HEK293T (cell line): ENCODE measurements at regions not wholly inside any gene's neighbourhood (a gene's known extent, or its start where the extent isn't known, plus 50 kb on each side); places are given as distances from the start of the nearest gene placed in this dataset.
"Not testable (repeated sequence)": the region's sequence is repeated elsewhere in the genome, so short reads cannot be mapped to it uniquely, and the experiment has no call there.

Source experiments
- CTCF ChIA-PET: fragments of 350-600 bp; formaldehyde crosslinking; extraction: SDS; loops from one replicate; lab custom pipeline; 2021; ENCODE audit warnings: antibody characterized with exemption, inconsistent platforms; lab: Yijun Ruan, JAX
- POLR2A ChIA-PET: fragments of 350-600 bp; formaldehyde crosslinking; extraction: SDS; loops from one replicate; lab custom pipeline; 2020; ENCODE audit warnings: antibody characterized with exemption, inconsistent platforms; lab: Yijun Ruan, JAX
- DNase-seq: peaks from one replicate; pipeline ENCODE4 v3.0.0; 2012; ENCODE audit warnings: mixed read lengths; ENCODE audit errors: extremely low spot score
- ARNT ChIP-seq: fragments of 450-650 bp; IDR thresholded peaks from 2 replicates; pipeline ENCODE4 v1.6.1; 2017; ENCODE audit warnings: mild to moderate bottlenecking
- BHLHE40 ChIP-seq: fragments of 450-650 bp; IDR thresholded peaks from 2 replicates; pipeline ENCODE4 v1.6.1; 2016; ENCODE audit warnings: mild to moderate bottlenecking, moderate library complexity, borderline replicate concordance
- CTBP1 ChIP-seq: fragments of 450-650 bp; IDR thresholded peaks from 2 replicates; pipeline ENCODE4 v1.6.1; 2016; ENCODE audit warnings: borderline replicate concordance
- ELF4 ChIP-seq: fragments of 450-650 bp; IDR thresholded peaks from 2 replicates; pipeline ENCODE4 v1.6.1; 2017; ENCODE audit warnings: antibody characterized with exemption
- FOXA1 ChIP-seq: fragments of 450-650 bp; IDR thresholded peaks from 2 replicates; pipeline ENCODE4 v1.6.1; 2016; ENCODE audit warnings: mild to moderate bottlenecking
- FOXK2 ChIP-seq: fragments of 450-650 bp; IDR thresholded peaks from 2 replicates; pipeline ENCODE4 v1.6.1; 2016; ENCODE audit warnings: mild to moderate bottlenecking
- FOXM1 ChIP-seq: fragments of 450-650 bp; IDR thresholded peaks from 2 replicates; pipeline ENCODE4 v1.6.1; 2017; ENCODE audit warnings: mild to moderate bottlenecking, borderline replicate concordance
- HDGF ChIP-seq: fragments of 450-650 bp; IDR thresholded peaks from 2 replicates; pipeline ENCODE4 v1.6.1; 2017; ENCODE audit warnings: antibody characterized with exemption, borderline replicate concordance
- L3MBTL2 ChIP-seq: fragments of 450-650 bp; conservative IDR thresholded peaks from 2 replicates; pipeline ENCODE4 v1.6.1; 2016; ENCODE audit warnings: mild to moderate bottlenecking
- LEF1 ChIP-seq: fragments of 450-650 bp; IDR thresholded peaks from 2 replicates; pipeline ENCODE4 v1.6.1; 2017; ENCODE audit warnings: mild to moderate bottlenecking, borderline replicate concordance
- NFRKB ChIP-seq: fragments of 450-650 bp; IDR thresholded peaks from 2 replicates; pipeline ENCODE4 v1.6.1; 2016; ENCODE audit warnings: mild to moderate bottlenecking, moderate library complexity
- PKNOX1 ChIP-seq: fragments of 450-650 bp; IDR thresholded peaks from 2 replicates; pipeline ENCODE4 v1.6.1; 2016
- SP1 ChIP-seq: fragments of 450-650 bp; IDR thresholded peaks from 2 replicates; pipeline ENCODE4 v1.6.1; 2017
- SUZ12 ChIP-seq: fragments of 450-650 bp; IDR thresholded peaks from 2 replicates; pipeline ENCODE4 v1.6.1; 2016; ENCODE audit warnings: mild to moderate bottlenecking
- TARDBP ChIP-seq: fragments of 450-650 bp; IDR thresholded peaks from 2 replicates; pipeline ENCODE4 v1.6.1; 2016
- ZNF384 ChIP-seq: fragments of 450-650 bp; IDR thresholded peaks from 2 replicates; pipeline ENCODE4 v1.6.1; 2016

GRCh38 chr7:67344481-67345193 lies 348.0 kb downstream of the TYW1 start:
- TF ChIP-seq FOXK2 (no peak), HDGF (no peak), ZNF384 (no peak), NFRKB (no peak), L3MBTL2 (no peak), FOXA1 (no peak), CTBP1 (no peak), BHLHE40 (no peak)
- ChIA-PET CTCF (interaction anchor here (0.5 kb wide), 1 partner anchor 24 kb away, joined by 4 read pairs; no protein-coding TSS in a partner anchor), POLR2A (no interaction called here)
- no peak for DNase-seq

DNA sequence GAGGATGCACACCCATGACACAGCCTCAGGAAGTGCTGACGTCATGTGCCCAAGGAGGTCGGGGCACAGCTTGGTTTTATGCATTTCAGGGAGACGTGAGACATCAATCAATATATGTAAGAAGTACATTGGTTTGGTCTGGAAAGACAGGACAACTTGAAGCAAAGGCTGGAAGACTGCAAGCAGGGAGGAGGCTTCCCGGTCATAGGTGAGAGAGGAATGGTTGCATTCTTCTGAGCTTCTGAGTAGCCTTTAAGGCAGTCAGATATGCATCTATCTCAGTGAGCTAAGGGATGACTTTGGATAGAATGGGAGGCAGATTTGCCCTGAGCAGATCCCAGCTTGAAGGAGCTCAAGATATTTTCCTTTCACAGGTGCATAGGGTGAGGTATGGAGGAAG lies 349.5 kb downstream of the TYW1 start:
- ChIA-PET POLR2A (no interaction called here), CTCF (no interaction called here)
- no peak for DNase-seq
- no peak for TF ChIP-seq SP1
- TF ChIP-seq FOXA1, result no peak
- TF ChIP-seq ELF4, result no peak
- TF ChIP-seq SUZ12, result no peak
- no peak for TF ChIP-seq FOXM1
- TF ChIP-seq L3MBTL2, result no peak
- TF ChIP-seq ARNT, result no peak
- TF ChIP-seq NFRKB, result no peak
- TF ChIP-seq HDGF, result no peak
- TF ChIP-seq CTBP1, result no peak
- no peak for TF ChIP-seq TARDBP
- no peak for TF ChIP-seq FOXK2
- TF ChIP-seq ZNF384, result no peak
- TF ChIP-seq LEF1, result no peak
- no peak for TF ChIP-seq BHLHE40
- TF ChIP-seq PKNOX1, result no peak

DNA sequence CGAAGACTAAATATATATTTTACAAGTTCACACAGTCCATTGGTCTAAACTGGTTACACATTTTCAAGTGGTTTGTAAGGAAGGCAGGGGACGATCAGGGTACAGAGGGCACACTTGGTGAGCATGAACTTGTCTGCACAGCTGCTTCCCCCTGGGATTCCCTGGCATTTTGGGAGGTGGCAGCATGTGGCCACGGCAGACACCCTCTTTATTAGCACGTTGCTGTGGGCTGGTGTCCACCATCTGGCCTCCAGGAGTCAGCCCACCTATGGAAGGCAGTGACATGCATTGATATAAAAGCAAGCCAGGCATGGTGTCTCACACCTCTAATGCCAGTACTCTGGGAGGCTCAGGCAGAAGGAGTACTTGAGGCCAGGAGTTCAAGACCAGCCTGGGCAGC lies 350.2 kb downstream of the TYW1 start:
- no peak for DNase-seq
- ChIA-PET POLR2A (no interaction called here), CTCF (no interaction called here)
- no peak for TF ChIP-seq FOXA1
- TF ChIP-seq PKNOX1, result no peak
- no peak for TF ChIP-seq LEF1
- no peak for TF ChIP-seq FOXK2
- no peak for TF ChIP-seq ZNF384
- TF ChIP-seq TARDBP, result no peak
- no peak for TF ChIP-seq ARNT
- TF ChIP-seq SUZ12, result no peak
- no peak for TF ChIP-seq SP1
- no peak for TF ChIP-seq NFRKB
- no peak for TF ChIP-seq CTBP1
- no peak for TF ChIP-seq FOXM1
- no peak for TF ChIP-seq HDGF
- TF ChIP-seq ELF4, result no peak
- TF ChIP-seq BHLHE40, result no peak
- no peak for TF ChIP-seq L3MBTL2

DNA sequence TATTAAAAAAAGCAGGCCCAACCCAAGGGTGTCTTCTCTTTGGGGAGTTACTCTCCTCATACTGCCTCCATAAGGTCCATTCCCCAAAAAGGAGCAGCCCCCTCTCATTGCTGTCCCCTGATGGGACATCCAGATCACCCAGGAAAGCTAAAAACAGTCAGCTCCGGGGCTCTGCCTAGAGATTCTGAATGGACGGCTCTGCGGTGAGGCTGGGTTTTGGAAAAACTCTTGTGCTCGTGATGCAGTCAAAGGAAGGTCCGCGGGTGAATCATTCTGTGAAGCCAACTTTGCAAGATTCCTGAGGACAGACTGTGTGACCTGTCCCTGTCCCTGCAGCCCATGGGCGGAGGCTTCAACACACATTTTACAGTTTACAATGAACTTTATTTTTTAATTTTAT lies 351.5 kb downstream of the TYW1 start:
- POLR2A ChIA-PET, result no interaction called here
- TF ChIP-seq BHLHE40, result no peak
- TF ChIP-seq ARNT, result no peak
- no peak for TF ChIP-seq FOXK2
- TF ChIP-seq NFRKB, result no peak
- no peak for TF ChIP-seq FOXA1
- TF ChIP-seq ZNF384, result no peak
- CTCF ChIA-PET, result interaction anchor here (0.6 kb wide), 1 partner anchor 50 kb away, joined by 4 read pairs; no protein-coding TSS in a partner anchor
- DNase-seq, result no peak

GRCh38 chr7:67357653-67358052 lies 361.0 kb downstream of the TYW1 start:
- DNase-seq, POLR2A ChIA-PET, CTCF ChIA-PET: not testable (repeated sequence)

DNA sequence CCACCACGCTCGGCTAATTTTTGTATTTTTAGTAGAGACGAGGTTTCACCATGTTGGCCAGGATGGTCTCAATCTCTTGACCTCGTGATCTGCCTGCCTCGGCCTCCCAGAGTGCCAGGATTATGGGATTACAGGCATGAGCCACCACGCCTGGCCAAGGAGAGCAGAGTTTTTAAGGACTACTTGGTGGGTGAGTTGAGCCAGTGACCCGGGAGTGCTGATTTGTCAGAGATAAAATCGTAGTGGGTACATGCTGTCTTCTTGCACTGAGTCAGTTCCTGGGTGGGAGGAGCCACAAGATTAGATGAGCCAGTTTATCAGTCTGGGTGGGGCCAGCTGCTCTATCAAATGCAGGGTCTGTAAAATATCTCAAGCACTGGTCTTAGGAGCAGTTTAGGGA lies 361.7 kb downstream of the TYW1 start:
- POLR2A ChIA-PET, DNase-seq, CTCF ChIA-PET: not testable (repeated sequence)

DNA sequence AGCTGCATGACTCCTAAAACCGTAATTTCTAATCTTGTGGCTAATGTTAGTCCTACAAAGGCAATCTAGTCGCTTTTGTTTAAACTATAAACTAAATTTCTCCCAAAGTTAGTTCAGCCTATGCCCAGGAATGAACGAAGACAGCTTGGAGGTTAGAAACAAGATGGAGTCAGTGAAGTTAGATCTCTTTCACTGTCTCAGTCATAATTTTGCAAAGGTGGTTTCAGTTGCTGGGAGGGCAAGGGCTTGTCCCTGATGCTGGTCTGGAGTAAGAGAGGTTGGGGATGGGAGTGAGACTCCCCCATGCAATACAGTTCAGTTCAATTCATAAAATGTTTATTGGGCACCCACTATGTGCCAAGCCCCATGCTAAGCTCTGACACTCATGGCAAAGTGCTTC lies 362.1 kb downstream of the TYW1 start:
- DNase-seq, CTCF ChIA-PET, POLR2A ChIA-PET: not testable (repeated sequence)
